MCF 10A (cell line): ENCODE measurements at regions not wholly inside any gene's neighbourhood (a gene's known extent, or its start where the extent isn't known, plus 50 kb on each side); places are given as distances from the start of the nearest gene placed in this dataset.

Source experiments
- BruUV-seq: library from RNA; stranded (reverse); fragments of 400-500 nt; replicated peaks from 2 replicates; lab custom pipeline; 2021; lab: Mats Ljungman, UMichigan
- CTCF ChIA-PET: fragments of 300-600 bp; sonication (Branson Sonifier 250); formaldehyde crosslinking; extraction: SDS; loops from one replicate; lab custom pipeline; 2021; ENCODE audit warnings: antibody characterized with exemption, inconsistent platforms; lab: Yijun Ruan, JAX
- POLR2A ChIA-PET: fragments of 300-600, 350-650 bp; sonication (Branson Sonifier 250); formaldehyde crosslinking; extraction: SDS; loops from one replicate; lab custom pipeline; 2020; ENCODE audit warnings: antibody characterized with exemption, inconsistent platforms; lab: Yijun Ruan, JAX
- DNase-seq: peaks from one replicate; pipeline ENCODE4 v3.0.0-alpha.2; 2018; ENCODE audit not compliant: unreplicated experiment
- H3K27ac Mint-ChIP-seq: one replicate; pipeline ENCODE4 v1.8.0; 2022; ENCODE audit warnings: mild to moderate bottlenecking, low read depth, mixed read lengths; ENCODE audit not compliant: unreplicated experiment
- H3K27me3 Mint-ChIP-seq: one replicate; pipeline ENCODE4 v1.8.0; 2022; ENCODE audit warnings: mixed read lengths; ENCODE audit not compliant: insufficient read depth, unreplicated experiment
- H3K36me3 Mint-ChIP-seq: one replicate; pipeline ENCODE4 v1.8.0; 2022; ENCODE audit warnings: mild to moderate bottlenecking, moderate library complexity, mixed read lengths; ENCODE audit not compliant: insufficient read depth, unreplicated experiment
- H3K4me1 Mint-ChIP-seq: one replicate; pipeline ENCODE4 v1.8.0; 2022; ENCODE audit warnings: mixed read lengths; ENCODE audit not compliant: insufficient read depth, unreplicated experiment
- H3K4me3 Mint-ChIP-seq: one replicate; pipeline ENCODE4 v1.8.0; 2022; ENCODE audit warnings: mild to moderate bottlenecking, moderate library complexity, mixed read lengths; ENCODE audit not compliant: unreplicated experiment
- H3K9me3 Mint-ChIP-seq: one replicate; pipeline ENCODE4 v1.8.0; 2022; ENCODE audit warnings: mixed read lengths; ENCODE audit not compliant: unreplicated experiment
- intact Hi-C: fragments of 100-400 bp; cut with micrococcal nuclease; formaldehyde crosslinking; loops from 2 replicates; pipeline ENCODE4 v1.14.1; 2022
- TF ChIP-seq, protein P1 (sequence below): fragments of 200-600 bp; IDR thresholded peaks from one replicate; pipeline ENCODE4 v1.8.0; 2022; ENCODE audit warnings: antibody characterized with exemption, mild to moderate bottlenecking; ENCODE audit not compliant: unreplicated experiment

DNA sequence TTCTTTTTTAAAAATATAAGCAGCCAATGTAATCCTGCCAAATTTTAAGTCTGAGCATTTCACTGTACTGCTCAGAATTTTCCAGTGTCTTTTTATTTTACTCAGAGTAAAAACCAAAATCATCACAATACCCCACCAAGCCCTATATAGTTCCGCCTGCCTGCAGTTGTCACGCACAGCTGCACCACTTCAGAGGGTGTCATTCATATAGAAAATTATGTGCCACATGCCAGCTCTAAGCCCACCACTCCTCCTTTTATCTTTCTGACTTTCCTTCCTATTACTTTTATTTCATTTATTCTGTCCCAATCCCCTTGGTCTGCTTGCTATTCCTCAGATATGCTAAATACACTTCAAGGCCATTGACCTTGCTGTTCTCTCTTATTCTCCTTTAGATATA lies 233.1 kb upstream of the DPPA4 start:
- ChIA-PET CTCF (interaction anchor here (0.6 to 1.5 kb wide), 4 partner anchors 8 to 1968 kb away, joined by 3 to 7 read pairs (median 4); no protein-coding TSS in a partner anchor), POLR2A (no interaction called here)
- Mint-ChIP-seq H3K9me3 (peaks cover 7% of the 10 kb centered on the region), H3K36me3 (no peaks in the 10 kb centered on the region), H3K4me3 (no peak overlapping the region), H3K4me1 (no peaks in the 10 kb centered on the region), H3K27me3 (no peaks in the 10 kb centered on the region), H3K27ac (no peak overlapping the region)
- BruUV-seq, result no TSS peak
- TF ChIP-seq, protein P1, sequence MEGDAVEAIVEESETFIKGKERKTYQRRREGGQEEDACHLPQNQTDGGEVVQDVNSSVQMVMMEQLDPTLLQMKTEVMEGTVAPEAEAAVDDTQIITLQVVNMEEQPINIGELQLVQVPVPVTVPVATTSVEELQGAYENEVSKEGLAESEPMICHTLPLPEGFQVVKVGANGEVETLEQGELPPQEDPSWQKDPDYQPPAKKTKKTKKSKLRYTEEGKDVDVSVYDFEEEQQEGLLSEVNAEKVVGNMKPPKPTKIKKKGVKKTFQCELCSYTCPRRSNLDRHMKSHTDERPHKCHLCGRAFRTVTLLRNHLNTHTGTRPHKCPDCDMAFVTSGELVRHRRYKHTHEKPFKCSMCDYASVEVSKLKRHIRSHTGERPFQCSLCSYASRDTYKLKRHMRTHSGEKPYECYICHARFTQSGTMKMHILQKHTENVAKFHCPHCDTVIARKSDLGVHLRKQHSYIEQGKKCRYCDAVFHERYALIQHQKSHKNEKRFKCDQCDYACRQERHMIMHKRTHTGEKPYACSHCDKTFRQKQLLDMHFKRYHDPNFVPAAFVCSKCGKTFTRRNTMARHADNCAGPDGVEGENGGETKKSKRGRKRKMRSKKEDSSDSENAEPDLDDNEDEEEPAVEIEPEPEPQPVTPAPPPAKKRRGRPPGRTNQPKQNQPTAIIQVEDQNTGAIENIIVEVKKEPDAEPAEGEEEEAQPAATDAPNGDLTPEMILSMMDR, result no peak
- intact Hi-C loops, result no loop called here
- no peak for DNase-seq

DNA sequence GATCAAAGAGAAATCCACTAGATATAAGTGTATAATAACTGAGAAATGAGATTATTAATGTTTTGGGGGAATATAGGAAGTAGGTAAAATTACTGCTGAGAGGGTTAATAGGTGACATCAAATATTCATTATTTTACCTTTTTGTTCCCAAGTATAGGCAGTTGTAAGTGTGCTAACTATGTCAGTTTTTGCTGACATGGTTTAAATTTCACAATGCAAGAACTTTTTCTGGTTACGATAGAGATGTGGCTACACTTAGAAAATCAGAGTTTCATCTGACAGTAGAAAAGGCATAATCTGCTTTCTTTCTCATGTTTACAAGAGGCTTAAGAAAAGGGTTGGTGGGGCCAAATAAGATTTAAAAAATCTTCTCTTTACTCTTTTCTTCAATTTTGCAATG lies 235.0 kb upstream of the DPPA4 start:
- no TSS peak for BruUV-seq
- CTCF ChIA-PET, result no interaction called here
- no peaks in the 10 kb centered on the region for H3K36me3 Mint-ChIP-seq
- peaks cover under 1% of the 10 kb centered on the region for H3K9me3 Mint-ChIP-seq
- no peak for DNase-seq
- intact Hi-C loops, result no loop called here
- H3K4me3 Mint-ChIP-seq, result no peak overlapping the region
- POLR2A ChIA-PET, result no interaction called here
- H3K27ac Mint-ChIP-seq, result no peak overlapping the region
- no peaks in the 10 kb centered on the region for H3K4me1 Mint-ChIP-seq
- no peaks in the 10 kb centered on the region for H3K27me3 Mint-ChIP-seq
- TF ChIP-seq, protein P1, result no peak

DNA sequence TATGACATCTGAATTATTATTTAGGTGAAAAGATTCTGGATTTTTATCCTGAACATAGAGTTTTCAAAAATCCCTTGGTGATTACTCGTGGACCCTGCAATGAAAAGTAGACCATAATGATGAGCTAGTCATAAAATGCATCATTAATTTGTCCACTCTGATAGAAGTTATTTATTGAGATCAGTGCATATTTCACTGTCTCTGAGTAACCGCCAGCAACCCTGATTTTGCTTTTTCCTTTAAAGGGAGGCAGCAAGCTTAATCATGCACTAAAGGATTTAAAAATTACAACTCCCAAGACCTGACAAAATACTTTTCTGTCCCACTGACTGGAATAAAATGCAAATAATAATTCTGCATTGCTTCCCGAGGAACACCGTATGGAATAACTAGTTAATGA lies 259.6 kb upstream of the DPPA4 start:
- no peaks in the 10 kb centered on the region for H3K27me3 Mint-ChIP-seq
- intact Hi-C loops, result no loop called here
- BruUV-seq, result no TSS peak
- TF ChIP-seq, protein P1, result no peak
- peaks cover 10% of the 10 kb centered on the region for H3K9me3 Mint-ChIP-seq
- no peak overlapping the region for H3K27ac Mint-ChIP-seq
- no peaks in the 10 kb centered on the region for H3K4me1 Mint-ChIP-seq
- ChIA-PET POLR2A (no interaction called here), CTCF (interaction anchor here (0.6 kb wide), 1 partner anchor 134 kb away, joined by 3 read pairs; no protein-coding TSS in a partner anchor)
- H3K36me3 Mint-ChIP-seq, result no peaks in the 10 kb centered on the region
- no peak overlapping the region for H3K4me3 Mint-ChIP-seq
- DNase-seq, result no peak

DNA sequence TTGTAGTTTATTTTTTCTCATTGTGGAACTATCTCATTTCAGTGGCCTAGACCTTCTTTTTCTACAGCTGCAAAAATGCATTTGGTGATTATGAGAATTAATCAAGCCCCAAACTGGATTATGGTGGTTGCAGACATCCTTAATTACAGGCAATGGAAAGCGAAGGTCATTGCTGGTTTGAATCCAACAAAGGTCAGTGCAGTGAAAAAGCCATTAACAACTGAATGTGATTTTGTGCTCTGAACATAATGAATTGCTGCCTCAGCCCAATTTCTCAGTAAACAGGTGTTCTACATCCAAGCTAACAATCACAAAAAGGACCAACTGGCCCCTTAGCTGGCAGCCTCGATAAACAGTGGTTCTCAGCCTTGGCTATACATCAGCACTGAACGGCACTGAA lies 260.1 kb upstream of the DPPA4 start:
- DNase-seq, result no peak
- Mint-ChIP-seq H3K4me3 (no peak overlapping the region), H3K27me3 (no peaks in the 10 kb centered on the region), H3K9me3 (peaks cover 10% of the 10 kb centered on the region), H3K27ac (no peak overlapping the region), H3K4me1 (no peaks in the 10 kb centered on the region), H3K36me3 (no peaks in the 10 kb centered on the region)
- intact Hi-C loops, result no loop called here
- no TSS peak for BruUV-seq
- POLR2A ChIA-PET, result no interaction called here
- CTCF ChIA-PET, result no interaction called here
- TF ChIP-seq, protein P1, result no peak
